ENCODE measurements at regions not wholly inside any gene's neighbourhood (a gene's known extent, or its start where the extent isn't known, plus 50 kb on each side); places are given as distances from the start of the nearest gene placed in this dataset.

GRCh38 chr11:127632546-127632945, 632.0 kb upstream of the KIRREL3 start:
- in situ Hi-C loops (cut with HindIII; ENCODE audit: low sequenced_read_pairs): no loop called here

GRCh38 chr11:127631974-127632373, 631.4 kb upstream of the KIRREL3 start:
- in situ Hi-C loops (cut with HindIII; ENCODE audit: low sequenced_read_pairs): no loop called here

DNA sequence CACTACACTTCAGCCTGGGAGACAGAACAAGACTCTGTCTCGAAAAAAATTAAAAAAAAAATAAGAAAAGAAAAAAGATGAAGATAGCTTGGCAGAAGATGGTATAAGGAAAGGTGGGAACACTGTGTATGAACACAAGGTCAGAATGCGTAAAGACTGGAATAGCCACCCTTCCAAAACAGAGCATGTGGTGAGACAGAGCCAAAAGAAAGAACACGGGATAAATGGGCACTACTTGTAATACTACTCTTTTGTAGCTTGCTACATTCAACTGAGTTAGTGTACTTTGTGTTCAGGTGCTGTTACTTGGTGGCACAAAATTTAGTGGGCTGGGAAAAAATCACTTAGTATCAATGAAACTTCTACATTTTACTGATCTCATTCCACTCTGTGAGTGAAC, 628.6 kb upstream of the KIRREL3 start:
- in situ Hi-C loops (cut with HindIII; ENCODE audit: low sequenced_read_pairs): no loop called here

DNA sequence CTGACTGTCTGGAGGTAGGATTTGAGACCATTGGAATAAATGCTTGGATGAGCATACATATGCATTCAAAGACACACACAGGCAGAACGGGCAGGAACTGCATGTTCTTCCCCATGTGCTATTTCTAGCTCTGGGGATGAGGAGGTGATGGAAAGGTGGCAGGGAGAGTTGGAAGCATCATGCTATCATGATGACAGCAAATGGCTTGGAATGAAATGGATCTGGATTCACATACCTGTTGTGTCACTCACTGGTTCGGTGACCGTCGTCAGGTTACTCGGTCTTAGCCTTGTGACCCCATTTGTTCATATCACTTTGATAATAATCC, 627.9 kb upstream of the KIRREL3 start:
- in situ Hi-C loops (cut with HindIII; ENCODE audit: low sequenced_read_pairs): no loop called here

- in situ Hi-C loops (cut with HindIII; ENCODE audit: low sequenced_read_pairs): no loop called here
Observed at GRCh38 chr11:127627629-127628457, 627.3 kb upstream of the KIRREL3 start.

DNA sequence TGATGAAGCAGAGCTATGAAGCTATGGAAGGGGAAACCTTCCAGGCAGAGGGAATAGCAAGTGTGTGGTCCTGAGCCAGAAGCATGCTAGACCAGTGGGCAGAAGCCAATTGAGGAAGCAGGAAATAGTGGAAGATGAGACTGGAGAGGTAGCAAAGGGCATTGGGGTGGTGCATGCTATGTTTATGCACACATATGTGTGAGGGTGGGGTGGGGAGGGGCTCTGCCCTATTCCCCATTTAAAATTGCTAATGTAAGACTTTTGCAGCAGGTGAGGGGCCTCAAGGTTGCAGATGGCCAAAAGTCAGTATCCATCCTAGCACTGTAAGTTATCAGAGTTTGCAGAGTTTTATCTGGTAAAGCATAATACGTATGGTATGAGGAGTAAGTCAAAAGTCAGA, 626.6 kb upstream of the KIRREL3 start:
- in situ Hi-C loops (cut with HindIII; ENCODE audit: low sequenced_read_pairs): no loop called here

- in situ Hi-C loops (cut with HindIII; ENCODE audit: low sequenced_read_pairs): no loop called here
Observed at GRCh38 chr11:127625402-127625801, 624.8 kb upstream of the KIRREL3 start.

GRCh38 chr11:127624306-127624856, 623.8 kb upstream of the KIRREL3 start:
- in situ Hi-C loops (cut with HindIII; ENCODE audit: low sequenced_read_pairs): no loop called here

DNA sequence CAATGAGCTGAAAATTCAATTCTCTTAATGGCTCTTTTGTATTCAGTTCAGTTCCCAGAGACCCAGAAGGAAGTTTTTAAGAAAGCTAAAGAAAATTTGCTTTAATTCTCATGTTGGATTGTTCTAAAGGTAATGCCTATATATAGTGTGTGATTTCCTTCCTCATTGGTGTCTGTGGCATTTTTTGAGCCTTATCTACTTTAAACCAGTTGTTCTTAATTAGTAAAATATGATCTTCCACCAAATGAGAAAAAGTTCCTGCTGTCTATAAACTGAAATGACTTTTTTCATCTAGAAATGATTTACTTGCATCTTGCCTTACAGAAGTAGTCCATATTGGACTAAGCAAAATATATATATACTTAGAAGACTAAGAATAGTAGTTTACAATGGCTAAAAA, 622.1 kb upstream of the KIRREL3 start:
- in situ Hi-C loops (cut with HindIII; ENCODE audit: low sequenced_read_pairs): no loop called here

DNA sequence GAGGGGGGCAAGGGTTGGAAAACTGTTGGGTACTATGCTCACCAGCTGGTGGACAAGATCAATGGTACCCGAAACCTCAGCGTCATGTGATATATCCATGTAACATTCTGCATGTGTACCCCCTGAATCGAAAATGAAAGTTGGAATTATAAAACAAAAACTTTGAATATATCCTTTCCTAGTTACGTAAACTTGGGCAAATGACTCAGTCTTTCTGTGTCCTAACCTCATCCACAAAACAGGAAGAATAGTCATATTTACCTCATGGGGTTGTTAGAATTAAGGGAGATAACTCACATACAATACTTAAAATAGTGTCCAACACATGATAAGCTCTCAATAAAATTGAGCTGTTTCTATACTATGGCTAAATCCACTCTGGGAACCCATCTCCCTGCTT, 620.1 kb upstream of the KIRREL3 start:
- in situ Hi-C loops (cut with HindIII; ENCODE audit: low sequenced_read_pairs): no loop called here

GRCh38 chr11:127619946-127620345, 619.4 kb upstream of the KIRREL3 start:
- in situ Hi-C loops (cut with HindIII; ENCODE audit: low sequenced_read_pairs): no loop called here

DNA sequence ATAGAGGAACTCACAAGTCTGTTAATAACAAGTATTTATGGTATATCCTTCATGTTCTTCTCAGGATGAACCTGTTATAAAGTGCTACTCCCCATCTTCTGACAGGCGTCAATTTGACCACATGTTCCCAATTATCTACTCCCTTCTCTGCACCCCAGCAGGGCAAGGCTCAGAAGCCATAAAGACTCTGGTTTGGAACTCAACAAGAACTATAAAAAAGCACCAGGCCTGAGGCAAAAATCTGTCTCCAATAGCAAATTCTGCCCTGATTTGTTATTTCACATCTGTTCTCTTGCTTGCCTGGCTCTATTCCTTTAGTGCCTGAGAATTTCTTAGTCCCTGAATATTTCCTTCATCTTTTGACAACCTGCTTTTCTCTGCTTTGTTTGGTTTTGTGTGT, 618.2 kb upstream of the KIRREL3 start:
- in situ Hi-C loops (cut with HindIII; ENCODE audit: low sequenced_read_pairs): no loop called here

DNA sequence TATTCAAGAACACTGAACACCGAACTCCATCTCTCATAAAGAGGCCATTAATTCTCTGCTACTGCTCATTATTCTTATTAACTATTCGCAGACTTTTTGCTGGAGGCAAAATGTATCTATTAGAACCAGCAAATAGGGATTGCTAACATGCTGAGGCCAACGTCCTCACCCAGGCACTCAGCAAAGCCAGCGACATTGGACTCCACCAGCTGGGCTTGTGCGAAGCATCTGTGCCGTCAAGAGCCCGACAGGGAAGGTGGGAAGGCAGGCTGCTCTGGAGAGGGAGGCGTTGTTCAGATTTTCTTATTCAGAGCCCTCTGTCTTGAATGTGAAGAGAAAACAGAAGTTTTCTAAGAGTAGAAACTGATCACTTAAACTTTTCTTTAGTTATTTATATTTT, 615.6 kb upstream of the KIRREL3 start:
- in situ Hi-C loops (cut with HindIII; ENCODE audit: low sequenced_read_pairs): no loop called here

- in situ Hi-C loops (cut with HindIII; ENCODE audit: low sequenced_read_pairs): no loop called here
Observed at GRCh38 chr11:127612607-127613006, 612.0 kb upstream of the KIRREL3 start.

- in situ Hi-C loops (cut with HindIII; ENCODE audit: low sequenced_read_pairs): no loop called here
Observed at GRCh38 chr11:127609025-127609773, 608.6 kb upstream of the KIRREL3 start.

- in situ Hi-C loops (cut with HindIII; ENCODE audit: low sequenced_read_pairs): no loop called here
Observed at GRCh38 chr11:127607487-127608085, 607.0 kb upstream of the KIRREL3 start.

DNA sequence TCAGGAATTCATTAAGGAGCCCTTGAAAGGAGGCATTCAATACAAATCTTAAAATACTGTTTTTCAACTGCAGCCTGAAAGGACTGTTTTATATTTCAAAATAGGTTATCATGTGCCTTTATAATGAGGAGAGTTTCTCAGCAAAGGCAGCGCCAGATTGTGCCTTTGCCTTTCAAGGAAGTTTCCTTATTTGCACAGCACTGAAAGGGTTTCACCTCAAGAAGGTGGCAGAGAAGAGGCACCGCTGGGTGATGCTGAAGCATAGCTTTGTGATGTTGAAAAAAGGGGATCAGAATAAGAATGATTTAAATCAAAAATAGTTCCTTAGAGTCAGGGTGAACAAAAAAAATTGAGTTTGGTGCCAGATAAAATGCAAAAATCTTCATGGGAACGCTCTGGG, 601.0 kb upstream of the KIRREL3 start:
- in situ Hi-C loops (cut with HindIII; ENCODE audit: low sequenced_read_pairs): no loop called here

DNA sequence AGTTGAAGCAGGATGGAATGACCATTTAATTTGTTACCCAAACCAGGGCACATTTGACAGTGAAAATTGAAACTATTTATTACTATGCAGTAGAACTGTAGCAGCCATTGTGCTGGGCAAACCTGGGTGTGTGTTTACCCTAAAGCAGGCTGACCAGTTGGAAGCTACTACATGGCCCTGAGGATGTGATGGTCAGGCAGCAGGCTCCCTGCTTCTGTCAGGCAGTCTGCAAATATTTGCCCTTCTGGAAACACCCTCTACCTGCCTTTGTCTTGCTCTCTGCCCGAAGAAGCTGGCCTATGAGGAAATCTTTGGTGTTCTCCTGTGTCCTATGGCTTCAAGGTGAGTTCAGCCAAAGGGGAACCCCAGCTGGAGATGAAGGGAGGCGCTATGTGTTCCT, 600.1 kb upstream of the KIRREL3 start:
- in situ Hi-C loops (cut with HindIII; ENCODE audit: low sequenced_read_pairs): no loop called here

- in situ Hi-C loops (cut with HindIII; ENCODE audit: low sequenced_read_pairs): no loop called here
Observed at GRCh38 chr11:127598476-127598875, 597.9 kb upstream of the KIRREL3 start.

DNA sequence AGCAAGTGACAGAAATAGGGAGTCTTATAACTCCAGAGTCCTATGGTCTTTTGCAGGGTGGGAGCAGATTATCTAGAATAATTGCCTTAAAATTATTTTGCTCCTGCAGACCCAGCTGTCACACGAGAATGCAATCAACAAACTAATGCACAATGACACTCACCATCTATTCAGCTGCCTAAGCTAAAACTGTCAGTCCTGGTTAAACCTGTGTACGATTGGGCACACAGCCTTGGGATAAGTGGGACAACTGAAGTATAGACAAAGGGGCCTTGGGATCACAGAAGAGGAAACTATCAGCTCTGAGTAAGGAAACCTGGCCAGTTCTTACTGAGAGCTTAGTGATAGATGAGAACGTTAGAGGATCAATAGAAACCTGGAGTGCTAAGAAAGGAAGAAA, 595.9 kb upstream of the KIRREL3 start:
- in situ Hi-C loops (cut with HindIII; ENCODE audit: low sequenced_read_pairs): no loop called here

DNA sequence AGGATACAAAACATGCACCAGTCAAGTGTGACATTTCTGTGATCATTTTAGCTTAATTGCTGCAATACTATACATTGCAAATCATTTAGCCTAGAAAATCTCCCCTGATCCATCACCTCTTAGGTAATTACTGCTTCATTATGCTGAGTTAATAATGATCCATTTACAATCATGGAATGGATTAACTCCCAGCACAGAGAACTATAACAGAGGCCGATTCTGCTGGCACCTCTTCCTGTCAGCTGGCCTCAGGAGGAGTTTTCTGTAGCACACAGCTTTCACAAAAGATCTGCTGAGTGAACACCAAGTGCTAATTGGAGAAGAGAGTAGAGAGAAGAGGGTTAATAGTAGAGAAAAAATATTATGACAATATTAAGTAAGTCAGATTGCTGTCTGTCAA, 591.8 kb upstream of the KIRREL3 start:
- in situ Hi-C loops (cut with HindIII; ENCODE audit: low sequenced_read_pairs): no loop called here

DNA sequence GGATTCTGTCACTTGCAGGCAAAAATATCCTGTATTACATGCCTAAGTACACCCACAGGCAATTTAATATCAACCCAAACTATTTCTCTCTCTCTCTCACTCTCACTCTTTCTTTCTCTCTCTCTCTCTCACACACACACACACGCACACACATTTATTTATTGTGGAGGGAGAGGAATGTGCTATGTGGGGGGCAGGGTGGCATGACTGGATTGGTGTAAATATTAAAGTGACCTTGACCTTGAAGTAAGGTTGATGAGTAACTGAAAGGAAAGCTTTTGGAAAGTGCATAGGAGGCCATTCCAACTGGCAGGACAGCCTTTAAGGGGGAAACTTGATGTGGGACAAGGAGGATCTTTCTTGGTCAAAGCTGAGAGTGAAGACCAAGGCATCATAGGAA, 589.7 kb upstream of the KIRREL3 start:
- in situ Hi-C loops (cut with HindIII; ENCODE audit: low sequenced_read_pairs): no loop called here

All from DLD1 (cell line).